ENCODE measurements at regions not wholly inside any gene's neighbourhood (a gene's known extent, or its start where the extent isn't known, plus 50 kb on each side); places are given as distances from the start of the nearest gene placed in this dataset.

DNA sequence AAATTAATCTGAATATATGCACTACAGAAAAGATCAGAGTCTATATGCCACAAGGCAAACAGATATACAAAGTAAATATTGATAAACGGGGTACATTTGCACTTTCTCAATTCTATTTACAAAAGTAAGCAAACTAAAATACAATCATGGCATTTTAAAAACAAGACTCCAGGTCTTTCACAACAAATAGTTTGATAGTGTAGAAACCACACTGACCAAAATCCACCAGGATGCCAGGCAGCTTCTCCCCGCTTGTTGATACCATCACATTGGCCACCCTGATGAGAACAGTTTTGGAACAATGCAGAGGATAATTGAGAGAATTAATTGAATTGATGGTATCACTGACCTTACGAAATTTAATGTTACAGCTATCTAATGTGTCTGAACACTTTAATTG lies 190.6 kb upstream of the TMCO5A start (continued):
- TF ChIP-seq, protein P1, sequence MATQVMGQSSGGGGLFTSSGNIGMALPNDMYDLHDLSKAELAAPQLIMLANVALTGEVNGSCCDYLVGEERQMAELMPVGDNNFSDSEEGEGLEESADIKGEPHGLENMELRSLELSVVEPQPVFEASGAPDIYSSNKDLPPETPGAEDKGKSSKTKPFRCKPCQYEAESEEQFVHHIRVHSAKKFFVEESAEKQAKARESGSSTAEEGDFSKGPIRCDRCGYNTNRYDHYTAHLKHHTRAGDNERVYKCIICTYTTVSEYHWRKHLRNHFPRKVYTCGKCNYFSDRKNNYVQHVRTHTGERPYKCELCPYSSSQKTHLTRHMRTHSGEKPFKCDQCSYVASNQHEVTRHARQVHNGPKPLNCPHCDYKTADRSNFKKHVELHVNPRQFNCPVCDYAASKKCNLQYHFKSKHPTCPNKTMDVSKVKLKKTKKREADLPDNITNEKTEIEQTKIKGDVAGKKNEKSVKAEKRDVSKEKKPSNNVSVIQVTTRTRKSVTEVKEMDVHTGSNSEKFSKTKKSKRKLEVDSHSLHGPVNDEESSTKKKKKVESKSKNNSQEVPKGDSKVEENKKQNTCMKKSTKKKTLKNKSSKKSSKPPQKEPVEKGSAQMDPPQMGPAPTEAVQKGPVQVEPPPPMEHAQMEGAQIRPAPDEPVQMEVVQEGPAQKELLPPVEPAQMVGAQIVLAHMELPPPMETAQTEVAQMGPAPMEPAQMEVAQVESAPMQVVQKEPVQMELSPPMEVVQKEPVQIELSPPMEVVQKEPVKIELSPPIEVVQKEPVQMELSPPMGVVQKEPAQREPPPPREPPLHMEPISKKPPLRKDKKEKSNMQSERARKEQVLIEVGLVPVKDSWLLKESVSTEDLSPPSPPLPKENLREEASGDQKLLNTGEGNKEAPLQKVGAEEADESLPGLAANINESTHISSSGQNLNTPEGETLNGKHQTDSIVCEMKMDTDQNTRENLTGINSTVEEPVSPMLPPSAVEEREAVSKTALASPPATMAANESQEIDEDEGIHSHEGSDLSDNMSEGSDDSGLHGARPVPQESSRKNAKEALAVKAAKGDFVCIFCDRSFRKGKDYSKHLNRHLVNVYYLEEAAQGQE (IDR thresholded peaks at IDR 0.05), result no peak

DNA sequence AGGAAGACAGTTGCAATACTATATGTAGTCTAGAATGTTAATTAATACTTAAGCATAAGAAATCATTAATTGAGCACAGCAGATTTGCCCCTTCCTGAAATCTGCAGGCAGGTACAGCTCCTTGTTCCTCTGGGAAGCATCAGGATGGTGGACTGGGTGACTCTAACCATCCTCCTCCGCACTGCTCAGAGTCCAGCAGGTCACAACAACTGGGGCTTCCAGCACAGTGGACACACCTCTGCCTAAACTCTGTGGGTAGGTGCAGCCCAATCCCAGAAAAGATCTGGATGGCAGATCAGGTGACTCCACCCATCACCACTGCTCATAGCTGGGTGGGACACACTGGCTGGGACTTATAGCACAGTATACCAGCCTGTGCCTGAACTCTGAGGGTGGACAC lies 189.9 kb upstream of the TMCO5A start:
- H3K27me3 ChIP-seq (ENCODE audit: control insufficient read depth in 4 of 4, insufficient read depth in 4 of 4, low read length in 3 of 4), result no peaks in the 10 kb centered on the region
- no peaks in the 10 kb centered on the region for H3K9me3 ChIP-seq (ENCODE audit: control insufficient read depth in 4 of 4, low read length in 3 of 4)
- no peaks in the 10 kb centered on the region for H3K36me3 ChIP-seq (ENCODE audit: control insufficient read depth in 4 of 4, insufficient read depth in 3 of 4, low read depth in 1 of 4, low read length in 3 of 4)
- no peak overlapping the region for H3K4me3 ChIP-seq (ENCODE audit: low read depth in 1 of 3, low read length in 3 of 3)
- DNase-seq (ENCODE audit: low spot score), result no peak
- peaks cover 0 to 14% (median 1%) of the 10 kb centered on the region in 4 donors for H3K4me1 ChIP-seq (ENCODE audit: control insufficient read depth in 4 of 4, insufficient read depth in 4 of 4, low read length in 3 of 4)
- H3K27ac ChIP-seq (ENCODE audit: low read depth in 1 of 2, low read length in 2 of 2), result no peak overlapping the region
- TF ChIP-seq, protein P2, sequence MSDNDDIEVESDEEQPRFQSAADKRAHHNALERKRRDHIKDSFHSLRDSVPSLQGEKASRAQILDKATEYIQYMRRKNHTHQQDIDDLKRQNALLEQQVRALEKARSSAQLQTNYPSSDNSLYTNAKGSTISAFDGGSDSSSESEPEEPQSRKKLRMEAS (IDR thresholded peaks at IDR 0.05), result no peak
- TF ChIP-seq RAD21 (IDR thresholded peaks at IDR 0.05), result no peak
- no peak for TF ChIP-seq JUND (IDR thresholded peaks at IDR 0.05)
- TF ChIP-seq TAF1 (conservative IDR thresholded peaks at IDR 0.05), result no peak
- TF ChIP-seq SP1 (IDR thresholded peaks at IDR 0.05), result no peak
- no peak for TF ChIP-seq YY1 (IDR thresholded peaks at IDR 0.05)
- TF ChIP-seq GABPA (IDR thresholded peaks at IDR 0.05 in 1 of 2, conservative IDR thresholded peaks at IDR 0.05 in 1 of 2), result no peak
- no peak for TF ChIP-seq EGR1 (IDR thresholded peaks at IDR 0.05; ENCODE audit: low read depth in 2 of 2)
- TF ChIP-seq, protein P3, sequence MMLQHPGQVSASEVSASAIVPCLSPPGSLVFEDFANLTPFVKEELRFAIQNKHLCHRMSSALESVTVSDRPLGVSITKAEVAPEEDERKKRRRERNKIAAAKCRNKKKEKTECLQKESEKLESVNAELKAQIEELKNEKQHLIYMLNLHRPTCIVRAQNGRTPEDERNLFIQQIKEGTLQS (IDR thresholded peaks at IDR 0.05), result no peak
- TF ChIP-seq FOXA2 (IDR thresholded peaks at IDR 0.05), result no peak
- TF ChIP-seq, protein P4, sequence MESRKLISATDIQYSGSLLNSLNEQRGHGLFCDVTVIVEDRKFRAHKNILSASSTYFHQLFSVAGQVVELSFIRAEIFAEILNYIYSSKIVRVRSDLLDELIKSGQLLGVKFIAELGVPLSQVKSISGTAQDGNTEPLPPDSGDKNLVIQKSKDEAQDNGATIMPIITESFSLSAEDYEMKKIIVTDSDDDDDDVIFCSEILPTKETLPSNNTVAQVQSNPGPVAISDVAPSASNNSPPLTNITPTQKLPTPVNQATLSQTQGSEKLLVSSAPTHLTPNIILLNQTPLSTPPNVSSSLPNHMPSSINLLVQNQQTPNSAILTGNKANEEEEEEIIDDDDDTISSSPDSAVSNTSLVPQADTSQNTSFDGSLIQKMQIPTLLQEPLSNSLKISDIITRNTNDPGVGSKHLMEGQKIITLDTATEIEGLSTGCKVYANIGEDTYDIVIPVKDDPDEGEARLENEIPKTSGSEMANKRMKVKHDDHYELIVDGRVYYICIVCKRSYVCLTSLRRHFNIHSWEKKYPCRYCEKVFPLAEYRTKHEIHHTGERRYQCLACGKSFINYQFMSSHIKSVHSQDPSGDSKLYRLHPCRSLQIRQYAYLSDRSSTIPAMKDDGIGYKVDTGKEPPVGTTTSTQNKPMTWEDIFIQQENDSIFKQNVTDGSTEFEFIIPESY (IDR thresholded peaks at IDR 0.05), result no peak
- TF ChIP-seq, protein P5, sequence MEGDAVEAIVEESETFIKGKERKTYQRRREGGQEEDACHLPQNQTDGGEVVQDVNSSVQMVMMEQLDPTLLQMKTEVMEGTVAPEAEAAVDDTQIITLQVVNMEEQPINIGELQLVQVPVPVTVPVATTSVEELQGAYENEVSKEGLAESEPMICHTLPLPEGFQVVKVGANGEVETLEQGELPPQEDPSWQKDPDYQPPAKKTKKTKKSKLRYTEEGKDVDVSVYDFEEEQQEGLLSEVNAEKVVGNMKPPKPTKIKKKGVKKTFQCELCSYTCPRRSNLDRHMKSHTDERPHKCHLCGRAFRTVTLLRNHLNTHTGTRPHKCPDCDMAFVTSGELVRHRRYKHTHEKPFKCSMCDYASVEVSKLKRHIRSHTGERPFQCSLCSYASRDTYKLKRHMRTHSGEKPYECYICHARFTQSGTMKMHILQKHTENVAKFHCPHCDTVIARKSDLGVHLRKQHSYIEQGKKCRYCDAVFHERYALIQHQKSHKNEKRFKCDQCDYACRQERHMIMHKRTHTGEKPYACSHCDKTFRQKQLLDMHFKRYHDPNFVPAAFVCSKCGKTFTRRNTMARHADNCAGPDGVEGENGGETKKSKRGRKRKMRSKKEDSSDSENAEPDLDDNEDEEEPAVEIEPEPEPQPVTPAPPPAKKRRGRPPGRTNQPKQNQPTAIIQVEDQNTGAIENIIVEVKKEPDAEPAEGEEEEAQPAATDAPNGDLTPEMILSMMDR (IDR thresholded peaks at IDR 0.05; ENCODE audit: low read depth, low read length, missing input control), result no peak
- H3K9ac ChIP-seq (ENCODE audit: low read depth in 1 of 2, low read length in 2 of 2), result no peak overlapping the region
- 88% methylated on average over 1 of the region's 1 CpG for WGBS

DNA sequence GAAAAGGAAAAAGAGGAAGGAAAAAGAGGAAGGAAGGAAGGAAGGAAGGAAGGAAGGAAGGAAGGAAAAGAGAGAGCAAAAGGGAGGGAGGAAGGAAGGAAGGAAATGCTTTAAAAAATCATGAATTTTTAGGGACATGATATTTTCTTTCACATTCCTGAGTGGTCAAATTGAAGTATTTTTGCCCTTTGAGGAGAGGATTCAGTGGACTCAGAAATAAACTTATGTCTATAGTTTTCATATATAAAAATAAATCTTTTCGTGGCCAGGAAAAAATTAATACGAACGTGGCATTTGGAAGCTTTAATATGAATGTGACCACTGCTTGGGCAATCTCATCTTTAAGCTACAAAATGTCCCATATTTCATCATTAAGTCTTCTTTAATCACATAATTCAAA lies 183.0 kb upstream of the TMCO5A start:
- Histone ChIP-seq H3K27me3 (ENCODE audit: control insufficient read depth in 4 of 4, insufficient read depth in 4 of 4, low read length in 3 of 4) (no peaks in the 10 kb centered on the region), H3K4me1 (ENCODE audit: control insufficient read depth in 4 of 4, insufficient read depth in 4 of 4, low read length in 3 of 4) (no peaks in the 10 kb centered on the region), H3K27ac (ENCODE audit: low read depth in 1 of 2, low read length in 2 of 2) (no peak overlapping the region), H3K9me3 (ENCODE audit: control insufficient read depth in 4 of 4, low read length in 3 of 4) (no peaks in the 10 kb centered on the region), H3K4me3 (ENCODE audit: low read depth in 1 of 3, low read length in 3 of 3) (no peak overlapping the region), H3K36me3 (ENCODE audit: control insufficient read depth in 4 of 4, insufficient read depth in 3 of 4, low read depth in 1 of 4, low read length in 3 of 4) (no peaks in the 10 kb centered on the region), H3K9ac (ENCODE audit: low read depth in 1 of 2, low read length in 2 of 2) (no peak overlapping the region)
- TF ChIP-seq FOXA1 (IDR thresholded peaks at IDR 0.05), result no peak
- TF ChIP-seq, protein P1 (IDR thresholded peaks at IDR 0.05), result no peak
- TF ChIP-seq HNF4G (IDR thresholded peaks at IDR 0.05), result no peak
- TF ChIP-seq, protein P5 (IDR thresholded peaks at IDR 0.05; ENCODE audit: low read depth, low read length, missing input control), result no peak
- no peak for TF ChIP-seq FOXA2 (IDR thresholded peaks at IDR 0.05)
- 96% methylated on average over 3 of the region's 3 CpGs for WGBS
- DNase-seq (ENCODE audit: low spot score), result no peak

Measured in liver (tissue), 8 donors.